Transverse colon (tissue), 4 donors: ENCODE measurements at regions not wholly inside any gene's neighbourhood (a gene's known extent, or its start where the extent isn't known, plus 50 kb on each side); places are given as distances from the start of the nearest gene placed in this dataset.

Source experiments
- DNase-seq: peaks from one replicate; pipeline ENCODE4 v3.0.0-alpha.2; 2019
- H3K27ac ChIP-seq, 4 donors: fragments of 200-600 bp; sonication (generic); 2 replicates each; pipeline ENCODE4 v1.5.1; 2016 to 2018; ENCODE audit warnings: inconsistent platforms in 4 of 4
- H3K27me3 ChIP-seq: fragments of 200-600 bp; sonication (generic); 2 replicates; pipeline ENCODE4 v1.5.1; 2017; ENCODE audit warnings: inconsistent platforms
- H3K36me3 ChIP-seq, 4 donors: fragments of 200-600 bp; sonication (generic); 2 replicates each; pipeline ENCODE4 v1.5.1; 2017 to 2019; ENCODE audit warnings: inconsistent platforms in 4 of 4
- H3K4me1 ChIP-seq, 4 donors: fragments of 200-600 bp; sonication (generic); 2 replicates each; pipeline ENCODE4 v1.5.1; 2017 to 2020; ENCODE audit warnings: inconsistent platforms in 4 of 4
- H3K4me3 ChIP-seq, 4 donors: fragments of 200-600 bp; sonication (generic); 1 replicate in 1 of 4; 2 replicates in 3 of 4; pipeline versions ENCODE4 v1.5.1 to v1.6.1; 2017 to 2019; ENCODE audit warnings: inconsistent platforms in 4 of 4
- H3K9me3 ChIP-seq, 2 donors: fragments of 200-600 bp; sonication (generic); 2 replicates each; pipeline ENCODE4 v1.5.1; 2017 to 2019; ENCODE audit warnings: inconsistent platforms in 2 of 2
- EP300 ChIP-seq: sonication (generic); formaldehyde crosslinking; IDR thresholded peaks from one replicate; pipeline ENCODE4 v1.6.1; 2017; ENCODE audit warnings: antibody characterized with exemption, low read depth
- POLR2A ChIP-seq: fragments of 450-650 bp; IDR thresholded peaks from one replicate; pipeline ENCODE4 v1.6.1; 2016; ENCODE audit warnings: antibody characterized with exemption, mild to moderate bottlenecking, moderate library complexity
- POLR2AphosphoS5 ChIP-seq, 3 donors: sonication (generic); formaldehyde crosslinking; IDR thresholded peaks; one replicate each; pipeline ENCODE4 v1.6.1; 2016; ENCODE audit warnings: antibody characterized with exemption in 3 of 3
- WGBS, 2 donors: methylation state at CpG; one replicate each; pipeline ENCODE4 v1.1.5; 2018; ENCODE audit warnings: low coverage in 1 of 2; 5-methylcytosine and 5-hydroxymethylcytosine counted together
- in situ Hi-C, 4 donors: fragments of 200-750 bp; cut with MboI; loops; one replicate each; pipeline versions ENCODE4 v1.15.0 to v1.15.1; 2017; ENCODE audit warnings: low sequenced_read_pairs in 3 of 4, low pct_ligation_motif_present in 1 of 4, low pct_unique_long_range_greater_than_20kb in 1 of 4
- intact Hi-C: fragments of 100-400 bp; cut with DNase I; formaldehyde crosslinking; loops from one replicate; pipeline ENCODE4 v1.15.1; 2023; ENCODE audit warnings: low total_unique reads
- TF ChIP-seq, protein P1 (sequence below), 5 experiments: fragments of 200-600 bp in 3 of 5; fragments of 450-650 bp in 2 of 5; sonication (generic) in 3 of 5; IDR thresholded peaks; 1 replicate in 2 of 5; 2 replicates in 3 of 5; pipeline ENCODE4 v1.5.1; 2016 to 2017; ENCODE audit warnings: antibody characterized with exemption in 5 of 5, inconsistent platforms in 3 of 5, mild to moderate bottlenecking in 2 of 5, moderate library complexity in 1 of 5

DNA sequence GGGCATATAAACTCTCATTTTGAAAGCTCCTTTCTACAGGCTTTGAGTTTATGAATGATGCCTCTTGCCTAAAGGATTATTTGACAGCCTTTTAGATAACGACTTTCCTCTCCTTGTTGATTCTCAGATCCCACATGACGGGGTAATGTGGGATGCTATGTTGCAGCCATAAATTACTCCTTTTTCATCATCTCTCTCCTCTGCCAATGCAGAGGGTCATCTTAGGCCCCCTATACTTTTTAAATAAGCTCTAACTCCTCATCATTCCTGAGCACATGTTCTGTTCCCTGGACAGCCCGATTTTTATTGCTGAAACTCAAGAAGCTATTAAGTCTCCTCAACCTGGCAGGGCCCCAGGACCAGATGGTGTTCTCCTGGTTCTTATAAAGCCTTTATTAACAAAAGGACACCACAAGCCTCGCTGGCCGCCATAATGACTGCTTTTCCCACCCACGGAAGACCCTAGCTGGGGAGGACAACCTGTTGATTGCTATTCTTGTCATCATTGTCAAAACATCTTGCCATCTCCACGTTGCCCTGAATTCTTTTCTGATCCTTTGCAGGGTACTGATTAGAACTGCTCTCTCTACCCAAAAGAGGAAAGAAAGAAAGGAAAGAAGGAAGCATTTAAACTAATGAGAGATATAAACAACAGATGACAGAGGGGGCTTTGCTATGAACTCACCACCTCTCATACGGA lies 150.7 kb downstream of the DHX15 start:
- intact Hi-C loops (no loop called here), in situ Hi-C loops (no loop called here)
- Histone ChIP-seq H3K27me3 (peaks cover 4% of the 10 kb centered on the region), H3K36me3 (no peaks in the 10 kb centered on the region), H3K4me1 (no peaks in the 10 kb centered on the region), H3K9me3 (no peaks in the 10 kb centered on the region), H3K27ac (no peak overlapping the region), H3K4me3 (no peak overlapping the region)
- TF ChIP-seq EP300 (no peak), POLR2AphosphoS5 (IDR thresholded peaks at IDR 0.05) (no peak), POLR2A (no peak)
- TF ChIP-seq, protein P1, sequence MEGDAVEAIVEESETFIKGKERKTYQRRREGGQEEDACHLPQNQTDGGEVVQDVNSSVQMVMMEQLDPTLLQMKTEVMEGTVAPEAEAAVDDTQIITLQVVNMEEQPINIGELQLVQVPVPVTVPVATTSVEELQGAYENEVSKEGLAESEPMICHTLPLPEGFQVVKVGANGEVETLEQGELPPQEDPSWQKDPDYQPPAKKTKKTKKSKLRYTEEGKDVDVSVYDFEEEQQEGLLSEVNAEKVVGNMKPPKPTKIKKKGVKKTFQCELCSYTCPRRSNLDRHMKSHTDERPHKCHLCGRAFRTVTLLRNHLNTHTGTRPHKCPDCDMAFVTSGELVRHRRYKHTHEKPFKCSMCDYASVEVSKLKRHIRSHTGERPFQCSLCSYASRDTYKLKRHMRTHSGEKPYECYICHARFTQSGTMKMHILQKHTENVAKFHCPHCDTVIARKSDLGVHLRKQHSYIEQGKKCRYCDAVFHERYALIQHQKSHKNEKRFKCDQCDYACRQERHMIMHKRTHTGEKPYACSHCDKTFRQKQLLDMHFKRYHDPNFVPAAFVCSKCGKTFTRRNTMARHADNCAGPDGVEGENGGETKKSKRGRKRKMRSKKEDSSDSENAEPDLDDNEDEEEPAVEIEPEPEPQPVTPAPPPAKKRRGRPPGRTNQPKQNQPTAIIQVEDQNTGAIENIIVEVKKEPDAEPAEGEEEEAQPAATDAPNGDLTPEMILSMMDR (IDR thresholded peaks at IDR 0.05), result no peak
- no peak for DNase-seq
- 51 to 53% methylated on average over 7 to 8 of the region's 8 CpGs for WGBS, 2 donors

DNA sequence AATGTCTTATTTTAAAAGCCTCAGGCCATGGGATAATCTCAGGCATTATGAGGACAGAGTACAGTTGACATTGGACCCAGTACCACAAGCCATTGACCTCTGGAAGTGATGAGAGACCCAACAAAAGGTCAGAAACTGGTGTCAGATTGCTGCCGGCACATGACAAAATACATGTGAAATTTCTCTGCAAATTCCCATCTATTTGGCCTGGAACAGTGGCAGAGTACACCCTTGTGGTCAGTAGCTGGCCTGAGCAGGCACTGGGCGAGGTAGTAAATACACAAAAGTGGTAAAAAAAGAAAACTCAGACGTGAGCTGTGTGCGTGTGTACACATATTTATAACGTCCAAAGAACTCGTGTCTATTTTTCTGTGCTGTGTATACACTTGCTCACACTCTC lies 155.5 kb downstream of the DHX15 start:
- intact Hi-C loops, result no loop called here

DNA sequence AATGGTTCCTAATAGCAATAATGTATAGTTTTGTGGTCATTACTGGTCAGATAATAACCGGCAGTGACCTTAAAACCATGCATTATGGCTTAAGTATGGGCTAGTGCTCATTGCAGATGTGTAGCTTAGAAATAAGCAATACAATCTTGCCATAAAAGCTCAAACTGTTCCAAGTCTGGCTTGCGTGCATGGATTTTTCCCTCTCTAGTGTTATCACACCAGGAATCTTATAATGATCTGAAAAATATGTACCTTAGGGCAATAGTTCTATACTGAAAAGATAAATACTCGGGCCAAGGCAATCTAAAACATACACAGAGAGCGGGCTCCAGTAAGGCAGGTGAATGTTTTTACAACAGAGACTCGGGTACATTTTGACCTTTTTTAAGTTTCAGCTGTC lies 157.8 kb downstream of the DHX15 start:
- no peaks in the 10 kb centered on the region for H3K36me3 ChIP-seq
- WGBS, 2 donors, result 15 to 44% methylated on average over 4 to 5 of the region's 5 CpGs
- H3K27ac ChIP-seq, result no peak overlapping the region
- in situ Hi-C loops (no loop called here), intact Hi-C loops (no loop called here)
- H3K4me3 ChIP-seq, result no peak overlapping the region
- TF ChIP-seq, protein P1 (IDR thresholded peaks at IDR 0.05), result no peak
- TF ChIP-seq POLR2AphosphoS5 (IDR thresholded peaks at IDR 0.05) (no peak), POLR2A (no peak)
- H3K9me3 ChIP-seq, result no peaks in the 10 kb centered on the region
- DNase-seq, result no peak
- H3K27me3 ChIP-seq, result no peaks in the 10 kb centered on the region
- H3K4me1 ChIP-seq, result peaks cover 0 to 11% (median 2%) of the 10 kb centered on the region in 4 donors

More for the DNA sequence above, 155.5 kb downstream of the DHX15 start:
- Histone ChIP-seq H3K4me1 (peaks cover 0 to 11% (median 2%) of the 10 kb centered on the region in 4 donors), H3K27ac (no peak overlapping the region), H3K4me3 (no peak overlapping the region), H3K36me3 (no peaks in the 10 kb centered on the region), H3K27me3 (no peaks in the 10 kb centered on the region), H3K9me3 (no peaks in the 10 kb centered on the region)
- no peak for DNase-seq
- TF ChIP-seq POLR2AphosphoS5 (IDR thresholded peaks at IDR 0.05) (no peak), EP300 (no peak), POLR2A (no peak)
- TF ChIP-seq, protein P1 (IDR thresholded peaks at IDR 0.05), result no peak
- in situ Hi-C loops, result no loop called here
- WGBS, 2 donors, result 67 to 68% methylated on average over 3 to 6 of the region's 6 CpGs

DNA sequence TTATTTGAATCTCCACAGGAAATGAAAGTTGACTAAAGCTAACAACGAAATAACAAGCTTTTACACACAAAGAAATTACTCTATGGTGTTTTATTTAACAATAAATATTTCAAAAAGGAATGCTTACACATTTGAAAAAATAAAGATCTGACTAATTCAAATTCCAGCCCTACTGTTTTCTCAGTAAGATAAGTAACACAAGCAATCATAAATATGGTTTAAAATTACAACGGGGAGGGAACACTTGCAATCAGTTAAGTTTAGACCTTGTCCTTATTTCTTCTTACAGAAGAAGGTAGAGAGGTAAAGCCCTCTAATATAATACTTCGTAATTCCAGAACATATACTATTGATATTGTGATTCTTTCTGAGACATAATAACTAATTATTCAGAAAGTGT lies 158.5 kb downstream of the DHX15 start:
- WGBS, 2 donors, result 35 to 44% methylated on average over 3 of the region's 3 CpGs
- Histone ChIP-seq H3K36me3 (no peaks in the 10 kb centered on the region), H3K27ac (no peak overlapping the region), H3K9me3 (no peaks in the 10 kb centered on the region), H3K27me3 (no peaks in the 10 kb centered on the region), H3K4me3 (no peak overlapping the region), H3K4me1 (peaks cover 0 to 11% (median 2%) of the 10 kb centered on the region in 4 donors)
- DNase-seq, result no peak
- in situ Hi-C loops (no loop called here), intact Hi-C loops (no loop called here)
- TF ChIP-seq, protein P1 (IDR thresholded peaks at IDR 0.05), result no peak
- no peak for TF ChIP-seq POLR2A
- no peak for TF ChIP-seq EP300
- TF ChIP-seq POLR2AphosphoS5 (IDR thresholded peaks at IDR 0.05), result no peak
